ENCODE measurements at regions not wholly inside any gene's neighbourhood (a gene's known extent, or its start where the extent isn't known, plus 50 kb on each side); places are given as distances from the start of the nearest gene placed in this dataset.

GRCh38 chr9:106755736-106756135 is 107.2 kb upstream of the ZNF462 start:
- intact Hi-C loops (cut with DNase I): no loop called here
- Histone ChIP-seq H3K27me3 (no peaks in the 10 kb centered on the region), H3K4me3 (no peak overlapping the region), H3K4me1 (peaks cover 0 to 11% (median 0%) of the 10 kb centered on the region in 12 donors), H3K36me3 (no peaks in the 10 kb centered on the region), H3K9me3 (no peaks in the 10 kb centered on the region), H3K27ac (peak overlapping the region in 8 of 12 donors; percentile 23 to 70 (median 42))
- WGBS, 4 donors: 38 to 57% (median 43%) methylated on average over 7 of the region's 7 CpGs
- ATAC-seq: peak in 3 of 4 donors; percentile 55 to 69 (median 65)
- TF ChIP-seq POLR2A (IDR thresholded peaks at IDR 0.05): no peak
- TF ChIP-seq, protein P1, sequence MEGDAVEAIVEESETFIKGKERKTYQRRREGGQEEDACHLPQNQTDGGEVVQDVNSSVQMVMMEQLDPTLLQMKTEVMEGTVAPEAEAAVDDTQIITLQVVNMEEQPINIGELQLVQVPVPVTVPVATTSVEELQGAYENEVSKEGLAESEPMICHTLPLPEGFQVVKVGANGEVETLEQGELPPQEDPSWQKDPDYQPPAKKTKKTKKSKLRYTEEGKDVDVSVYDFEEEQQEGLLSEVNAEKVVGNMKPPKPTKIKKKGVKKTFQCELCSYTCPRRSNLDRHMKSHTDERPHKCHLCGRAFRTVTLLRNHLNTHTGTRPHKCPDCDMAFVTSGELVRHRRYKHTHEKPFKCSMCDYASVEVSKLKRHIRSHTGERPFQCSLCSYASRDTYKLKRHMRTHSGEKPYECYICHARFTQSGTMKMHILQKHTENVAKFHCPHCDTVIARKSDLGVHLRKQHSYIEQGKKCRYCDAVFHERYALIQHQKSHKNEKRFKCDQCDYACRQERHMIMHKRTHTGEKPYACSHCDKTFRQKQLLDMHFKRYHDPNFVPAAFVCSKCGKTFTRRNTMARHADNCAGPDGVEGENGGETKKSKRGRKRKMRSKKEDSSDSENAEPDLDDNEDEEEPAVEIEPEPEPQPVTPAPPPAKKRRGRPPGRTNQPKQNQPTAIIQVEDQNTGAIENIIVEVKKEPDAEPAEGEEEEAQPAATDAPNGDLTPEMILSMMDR (IDR thresholded peaks at IDR 0.05): no peak
- DNase-seq: peak in 1 of 5 donors; percentile 24

DNA sequence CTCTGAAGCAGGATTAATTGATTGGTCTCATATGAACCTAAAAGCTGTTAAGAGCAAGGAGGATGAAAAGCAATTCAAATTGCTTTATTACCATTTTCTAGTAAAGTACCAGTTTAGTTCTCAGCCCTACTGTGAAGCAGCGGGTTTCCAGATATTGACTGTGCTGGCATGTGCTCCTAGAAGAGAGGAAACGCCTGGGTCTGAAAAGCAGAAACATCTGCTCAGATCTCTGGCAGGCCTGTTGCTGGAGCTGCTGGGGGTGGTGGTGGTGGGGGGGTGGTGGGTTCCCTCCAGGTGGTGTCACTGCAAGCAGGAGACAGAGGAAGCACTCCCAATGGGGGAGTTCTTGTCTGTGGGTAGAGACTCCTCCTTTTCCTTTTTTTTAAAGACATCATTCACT is 105.5 kb upstream of the ZNF462 start:
- intact Hi-C loops (cut with DNase I): no loop called here
- WGBS, 4 donors: 46 to 72% (median 58%) methylated on average over 2 of the region's 2 CpGs
- Histone ChIP-seq H3K4me1 (peaks cover 0 to 10% (median 0%) of the 10 kb centered on the region in 12 donors), H3K27ac (no peak overlapping the region), H3K9me3 (no peaks in the 10 kb centered on the region), H3K36me3 (no peaks in the 10 kb centered on the region), H3K27me3 (no peaks in the 10 kb centered on the region), H3K4me3 (no peak overlapping the region)
- no peak for TF ChIP-seq POLR2A (IDR thresholded peaks at IDR 0.05)
- ATAC-seq (no peak), DNase-seq (no peak)

- H3K27me3 ChIP-seq: no peaks in the 10 kb centered on the region
- no peak overlapping the region for H3K27ac ChIP-seq
- DNase-seq: no peak
- no peaks in the 10 kb centered on the region for H3K9me3 ChIP-seq
- H3K4me1 ChIP-seq: peaks cover 0 to 10% (median 0%) of the 10 kb centered on the region in 12 donors
- ATAC-seq: no peak
- intact Hi-C loops (cut with DNase I): no loop called here
- H3K4me3 ChIP-seq: no peak overlapping the region
- no peaks in the 10 kb centered on the region for H3K36me3 ChIP-seq
- WGBS, 4 donors: 59 to 85% (median 65%) methylated on average over 1 of the region's 1 CpG
- TF ChIP-seq, protein P1 (IDR thresholded peaks at IDR 0.05): no peak
- TF ChIP-seq POLR2A (IDR thresholded peaks at IDR 0.05): no peak
Measured at GRCh38 chr9:106758911-106759310, 104.1 kb upstream of the ZNF462 start.

DNA sequence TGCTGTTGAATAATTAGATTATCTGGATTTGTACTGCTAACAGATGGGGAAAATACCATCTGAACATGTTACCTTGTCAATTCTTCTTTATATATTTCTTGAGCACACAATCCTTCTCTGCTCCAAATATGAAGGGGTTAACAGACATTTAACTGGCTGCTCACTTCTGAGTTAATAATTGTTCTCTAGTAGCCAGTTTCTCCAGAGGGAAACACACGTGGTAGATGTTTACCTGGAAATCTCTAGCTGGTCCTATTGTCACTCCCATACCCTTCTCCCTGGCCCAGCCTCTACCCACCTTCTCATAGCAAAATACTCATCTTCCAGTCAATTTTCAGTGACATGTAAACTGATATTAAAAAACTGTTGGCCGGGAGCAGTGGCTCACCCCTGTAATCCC is 101.5 kb upstream of the ZNF462 start:
- intact Hi-C loops (cut with DNase I): no loop called here
- DNase-seq (no peak), ATAC-seq (no peak)
- H3K4me3 ChIP-seq: no peak overlapping the region
- H3K27me3 ChIP-seq: no peaks in the 10 kb centered on the region
- TF ChIP-seq POLR2A (IDR thresholded peaks at IDR 0.05): no peak
- TF ChIP-seq, protein P1 (IDR thresholded peaks at IDR 0.05): no peak
- no peaks in the 10 kb centered on the region for H3K9me3 ChIP-seq
- no peaks in the 10 kb centered on the region for H3K4me1 ChIP-seq
- WGBS, 4 donors: 64 to 78% (median 69%) methylated on average over 2 of the region's 2 CpGs
- H3K36me3 ChIP-seq: no peaks in the 10 kb centered on the region
- H3K27ac ChIP-seq: no peak overlapping the region

- TF ChIP-seq POLR2A (IDR thresholded peaks at IDR 0.05): no peak
- TF ChIP-seq, protein P1 (IDR thresholded peaks at IDR 0.05): no peak
- H3K9me3 ChIP-seq: no peaks in the 10 kb centered on the region
- peaks cover 0 to 2% (median 0%) of the 10 kb centered on the region in 12 donors for H3K4me1 ChIP-seq
- no peak overlapping the region for H3K4me3 ChIP-seq
- DNase-seq (no peak), ATAC-seq (no peak)
- H3K27ac ChIP-seq: no peak overlapping the region
- H3K36me3 ChIP-seq: no peaks in the 10 kb centered on the region
- no peaks in the 10 kb centered on the region for H3K27me3 ChIP-seq
- intact Hi-C loops (cut with DNase I): no loop called here
Measured at GRCh38 chr9:106766616-106767015, 96.3 kb upstream of the ZNF462 start.

Data from heart left ventricle (tissue), 16 donors.